Astrocyte of the cerebellum (primary cell): ENCODE measurements at regions not wholly inside any gene's neighbourhood (a gene's known extent, or its start where the extent isn't known, plus 50 kb on each side); places are given as distances from the start of the nearest gene placed in this dataset.

Experiments
- DNase-seq: peaks from one replicate; pipeline ENCODE4 v3.0.0-alpha.2; 2011; ENCODE audit warnings: low read depth
- H3K4me3 ChIP-seq: 2 replicates; pipeline ENCODE4 v1.5.1; 2011; ENCODE audit warnings: mild to moderate bottlenecking, low read depth, low read length, moderate library complexity
- CTCF ChIP-seq: IDR thresholded peaks from 2 replicates; pipeline ENCODE4 v1.5.1; 2012; ENCODE audit warnings: low read length, low read depth, moderate library complexity, mild to moderate bottlenecking; ENCODE audit errors: missing control alignments
- in situ Hi-C: cut with HindIII; loops from 2 replicates; pipeline ENCODE4 v1.10.0; 2017; ENCODE audit warnings: low sequenced_read_pairs

- in situ Hi-C loops, result no loop called here
- TF ChIP-seq CTCF, result no peak
- no peak for DNase-seq
- H3K4me3 ChIP-seq, result no peak overlapping the region
These were observed 189.7 kb downstream of the FSCB start for GRCh38 chr14:44317441-44317746.

- no peak for TF ChIP-seq CTCF
- DNase-seq, result peak; percentile 89
- H3K4me3 ChIP-seq, result no peak overlapping the region
- in situ Hi-C loops, result no loop called here
These were observed 190.2 kb downstream of the FSCB start for GRCh38 chr14:44316647-44317440.

GRCh38 chr14:44309331-44309730 is 197.8 kb downstream of the FSCB start:
- in situ Hi-C loops, result no loop called here
- TF ChIP-seq CTCF, result no peak

GRCh38 chr14:44300916-44301315 is 206.2 kb downstream of the FSCB start:
- no peak for DNase-seq
- no peak for TF ChIP-seq CTCF
- no peak overlapping the region for H3K4me3 ChIP-seq
- in situ Hi-C loops, result no loop called here

More at GRCh38 chr14:44309331-44309730, 197.8 kb downstream of the FSCB start:
- H3K4me3 ChIP-seq, result no peak overlapping the region
- DNase-seq, result no peak

- no peak for DNase-seq
- in situ Hi-C loops, result no loop called here
- no peak for TF ChIP-seq CTCF
- no peak overlapping the region for H3K4me3 ChIP-seq
These were observed 209.6 kb downstream of the FSCB start for GRCh38 chr14:44297437-44297836.

GRCh38 chr14:44291366-44291915 is 215.6 kb downstream of the FSCB start:
- in situ Hi-C loops, result no loop called here
- no peak overlapping the region for H3K4me3 ChIP-seq
- TF ChIP-seq CTCF, result no peak
- DNase-seq, result no peak
